B cell (primary cell): ENCODE measurements at regions not wholly inside any gene's neighbourhood (a gene's known extent, or its start where the extent isn't known, plus 50 kb on each side); places are given as distances from the start of the nearest gene placed in this dataset.

ENCODE experiments used
- CTCF ChIP-seq: fragments of 200-600 bp; IDR thresholded peaks from one replicate; pipeline ENCODE4 v1.8.0; 2022; ENCODE audit warnings: antibody characterized with exemption, mild to moderate bottlenecking
- EZH2 ChIP-seq: IDR thresholded peaks from 2 replicates; pipeline ENCODE4 v1.6.1; 2012; ENCODE audit warnings: borderline replicate concordance, low read depth, mild to moderate bottlenecking, moderate library complexity, low read length; ENCODE audit not compliant: insufficient read depth, poor library complexity, severe bottlenecking

- no peak for TF ChIP-seq CTCF
- TF ChIP-seq EZH2, result no peak
These were observed 370.8 kb downstream of the SEC14L1 start for GRCh38 chr17:77511514-77512061.
